GM12878 (cell line): ENCODE measurements at regions not wholly inside any gene's neighbourhood (a gene's known extent, or its start where the extent isn't known, plus 50 kb on each side); places are given as distances from the start of the nearest gene placed in this dataset.

Experiments
- CHD1 ChIP-seq: IDR thresholded peaks from 2 replicates; pipeline ENCODE4 v1.6.1; 2012; ENCODE audit warnings: low read depth, low read length, improper control_type of control experiment
- EGR1 ChIP-seq, 2 experiments: IDR thresholded peaks; 1 replicate in 1 of 2; 2 replicates in 1 of 2; pipeline ENCODE4 v1.6.1; 2011 to 2012; ENCODE audit warnings: low read depth in 2 of 2, low read length in 2 of 2, borderline replicate concordance in 1 of 2, mild to moderate bottlenecking in 1 of 2, moderate library complexity in 1 of 2
- FOXK2 ChIP-seq: fragments of 450-650 bp; IDR thresholded peaks from 2 replicates; pipeline ENCODE4 v1.6.1; 2017; ENCODE audit warnings: mild to moderate bottlenecking, moderate library complexity
- FOXM1 ChIP-seq: IDR thresholded peaks from 2 replicates; pipeline ENCODE4 v1.6.1; 2012; ENCODE audit warnings: low read depth, mild to moderate bottlenecking, inconsistent platforms, low read length, moderate library complexity
- HDAC2 ChIP-seq: fragments of 200-600 bp; sonication (generic); IDR thresholded peaks from 2 replicates; pipeline ENCODE4 v1.6.1; 2017
- IKZF1 ChIP-seq: fragments of 450-650 bp; conservative IDR thresholded peaks from 2 replicates; pipeline ENCODE4 v1.6.1; 2017; ENCODE audit warnings: antibody characterized with exemption, mild to moderate bottlenecking
- IKZF2 ChIP-seq, 2 experiments: fragments of 450-650 bp; IDR thresholded peaks; 2 replicates each; pipeline ENCODE4 v1.6.1; 2017; ENCODE audit warnings: mild to moderate bottlenecking in 2 of 2, moderate library complexity in 2 of 2
- NFXL1 ChIP-seq: fragments of 450-650 bp; IDR thresholded peaks from 2 replicates; pipeline ENCODE4 v1.6.1; 2017; ENCODE audit warnings: antibody characterized with exemption, mild to moderate bottlenecking, borderline replicate concordance
- POLR2AphosphoS5 ChIP-seq: IDR thresholded peaks from 2 replicates; pipeline ENCODE4 v1.6.1; 2011; ENCODE audit warnings: mild to moderate bottlenecking, low read length, inconsistent platforms
- SPI1 ChIP-seq: IDR thresholded peaks from 2 replicates; pipeline ENCODE4 v1.6.1; 2011; ENCODE audit warnings: low read depth, mild to moderate bottlenecking, low read length, moderate library complexity, borderline replicate concordance; ENCODE audit not compliant: insufficient read depth
- SRF ChIP-seq, 2 experiments: IDR thresholded peaks; 2 replicates each; pipeline ENCODE4 v1.6.1; 2011; ENCODE audit warnings: low read depth in 2 of 2, low read length in 2 of 2, mild to moderate bottlenecking in 1 of 2, moderate library complexity in 1 of 2
- STAT1 ChIP-seq: fragments of 450-650 bp; conservative IDR thresholded peaks from 2 replicates; pipeline ENCODE4 v1.6.1; 2014; ENCODE audit warnings: antibody characterized with exemption, mild to moderate bottlenecking
- TCF7 ChIP-seq: IDR thresholded peaks from 2 replicates; pipeline ENCODE4 v1.6.1; 2014; ENCODE audit warnings: antibody characterized with exemption, borderline replicate concordance
- ZNF207 ChIP-seq: fragments of 450-650 bp; IDR thresholded peaks from 2 replicates; pipeline ENCODE4 v1.6.1; 2014; ENCODE audit warnings: antibody characterized with exemption, mild to moderate bottlenecking, borderline replicate concordance
- TF ChIP-seq, protein P1 (sequence below): IDR thresholded peaks from 2 replicates; pipeline ENCODE4 v1.6.1; 2011; ENCODE audit warnings: low read depth, low read length, improper control_type of control experiment, borderline replicate concordance
- TF ChIP-seq, protein P2 (sequence below): fragments of 450-650 bp; IDR thresholded peaks from 2 replicates; pipeline ENCODE4 v1.6.1; 2016; ENCODE audit warnings: mild to moderate bottlenecking, moderate library complexity, borderline replicate concordance
- TF ChIP-seq, protein P3 (sequence below): IDR thresholded peaks from 2 replicates; pipeline ENCODE4 v1.6.1; 2011; ENCODE audit warnings: low read depth, mild to moderate bottlenecking, low read length, moderate library complexity, borderline replicate concordance; ENCODE audit errors: extremely low read depth
- TF ChIP-seq, protein P4 (sequence below): IDR thresholded peaks from 2 replicates; pipeline ENCODE4 v1.6.1; 2012; ENCODE audit warnings: low read length, inconsistent platforms
- TF ChIP-seq, protein P5 (sequence below): fragments of 450-650 bp; IDR thresholded peaks from 2 replicates; pipeline ENCODE4 v1.6.1; 2017; ENCODE audit warnings: antibody characterized with exemption, mild to moderate bottlenecking, moderate library complexity
- TF ChIP-seq, protein P6 (sequence below): IDR thresholded peaks from 2 replicates; pipeline ENCODE4 v1.6.1; 2012; ENCODE audit warnings: low read depth, low read length, improper control_type of control experiment

DNA sequence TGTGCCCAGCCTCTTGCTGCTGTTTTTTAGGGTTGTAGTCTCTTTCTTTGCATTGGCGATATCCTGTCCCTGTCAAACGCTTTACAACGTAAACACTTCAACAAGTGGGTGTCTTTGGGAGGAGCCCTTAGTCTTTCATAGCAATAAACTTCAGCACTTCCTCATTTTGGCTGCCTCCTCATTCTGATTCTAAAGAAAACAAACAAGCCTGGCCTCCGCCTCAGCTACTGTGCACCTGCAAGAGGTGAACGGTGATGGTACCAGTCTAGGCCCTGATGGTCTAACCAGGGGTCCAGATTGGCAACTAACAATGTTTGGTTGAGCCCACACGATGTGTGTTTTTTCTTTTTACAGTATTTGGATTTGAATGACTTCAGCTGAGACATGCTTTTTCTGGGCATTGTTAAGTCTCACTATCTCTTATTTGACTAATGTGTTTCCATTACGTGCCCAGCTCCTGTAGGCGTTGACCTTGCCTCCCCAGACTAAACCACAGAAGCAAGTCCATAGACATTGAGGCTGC, 53.2 kb upstream of the CUL3 start (continued):
- TF ChIP-seq, protein P1, sequence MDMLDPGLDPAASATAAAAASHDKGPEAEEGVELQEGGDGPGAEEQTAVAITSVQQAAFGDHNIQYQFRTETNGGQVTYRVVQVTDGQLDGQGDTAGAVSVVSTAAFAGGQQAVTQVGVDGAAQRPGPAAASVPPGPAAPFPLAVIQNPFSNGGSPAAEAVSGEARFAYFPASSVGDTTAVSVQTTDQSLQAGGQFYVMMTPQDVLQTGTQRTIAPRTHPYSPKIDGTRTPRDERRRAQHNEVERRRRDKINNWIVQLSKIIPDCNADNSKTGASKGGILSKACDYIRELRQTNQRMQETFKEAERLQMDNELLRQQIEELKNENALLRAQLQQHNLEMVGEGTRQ = no peak
- TF ChIP-seq EGR1 (IDR thresholded peaks at IDR 0.05; ENCODE audit: borderline replicate concordance in 1 of 2, low read depth in 2 of 2, low read length in 2 of 2) = no peak
- TF ChIP-seq IKZF2 (IDR thresholded peaks at IDR 0.05) = peak in 1 of 2 experiments; percentile 30; a peak in 2 of 4 replicates
- TF ChIP-seq POLR2AphosphoS5 = no peak
- TF ChIP-seq FOXK2 = peak; percentile 42; the same call in 1 of the 2 replicates
- 0 out of 2 replicates have a peak, but pooled peaks have one; percentile 34 for TF ChIP-seq FOXM1
- TF ChIP-seq, protein P2, sequence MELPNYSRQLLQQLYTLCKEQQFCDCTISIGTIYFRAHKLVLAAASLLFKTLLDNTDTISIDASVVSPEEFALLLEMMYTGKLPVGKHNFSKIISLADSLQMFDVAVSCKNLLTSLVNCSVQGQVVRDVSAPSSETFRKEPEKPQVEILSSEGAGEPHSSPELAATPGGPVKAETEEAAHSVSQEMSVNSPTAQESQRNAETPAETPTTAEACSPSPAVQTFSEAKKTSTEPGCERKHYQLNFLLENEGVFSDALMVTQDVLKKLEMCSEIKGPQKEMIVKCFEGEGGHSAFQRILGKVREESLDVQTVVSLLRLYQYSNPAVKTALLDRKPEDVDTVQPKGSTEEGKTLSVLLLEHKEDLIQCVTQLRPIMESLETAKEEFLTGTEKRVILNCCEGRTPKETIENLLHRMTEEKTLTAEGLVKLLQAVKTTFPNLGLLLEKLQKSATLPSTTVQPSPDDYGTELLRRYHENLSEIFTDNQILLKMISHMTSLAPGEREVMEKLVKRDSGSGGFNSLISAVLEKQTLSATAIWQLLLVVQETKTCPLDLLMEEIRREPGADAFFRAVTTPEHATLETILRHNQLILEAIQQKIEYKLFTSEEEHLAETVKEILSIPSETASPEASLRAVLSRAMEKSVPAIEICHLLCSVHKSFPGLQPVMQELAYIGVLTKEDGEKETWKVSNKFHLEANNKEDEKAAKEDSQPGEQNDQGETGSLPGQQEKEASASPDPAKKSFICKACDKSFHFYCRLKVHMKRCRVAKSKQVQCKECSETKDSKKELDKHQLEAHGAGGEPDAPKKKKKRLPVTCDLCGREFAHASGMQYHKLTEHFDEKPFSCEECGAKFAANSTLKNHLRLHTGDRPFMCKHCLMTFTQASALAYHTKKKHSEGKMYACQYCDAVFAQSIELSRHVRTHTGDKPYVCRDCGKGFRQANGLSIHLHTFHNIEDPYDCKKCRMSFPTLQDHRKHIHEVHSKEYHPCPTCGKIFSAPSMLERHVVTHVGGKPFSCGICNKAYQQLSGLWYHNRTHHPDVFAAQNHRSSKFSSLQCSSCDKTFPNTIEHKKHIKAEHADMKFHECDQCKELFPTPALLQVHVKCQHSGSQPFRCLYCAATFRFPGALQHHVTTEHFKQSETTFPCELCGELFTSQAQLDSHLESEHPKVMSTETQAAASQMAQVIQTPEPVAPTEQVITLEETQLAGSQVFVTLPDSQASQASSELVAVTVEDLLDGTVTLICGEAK = no peak
- TF ChIP-seq SPI1 = peak; percentile 100
- no peak for TF ChIP-seq NFXL1
- TF ChIP-seq, protein P3, sequence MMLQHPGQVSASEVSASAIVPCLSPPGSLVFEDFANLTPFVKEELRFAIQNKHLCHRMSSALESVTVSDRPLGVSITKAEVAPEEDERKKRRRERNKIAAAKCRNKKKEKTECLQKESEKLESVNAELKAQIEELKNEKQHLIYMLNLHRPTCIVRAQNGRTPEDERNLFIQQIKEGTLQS = no peak
- no peak for TF ChIP-seq HDAC2
- TF ChIP-seq IKZF1 = peak; percentile 33; the same call in 1 of the 2 replicates
- TF ChIP-seq, protein P4, sequence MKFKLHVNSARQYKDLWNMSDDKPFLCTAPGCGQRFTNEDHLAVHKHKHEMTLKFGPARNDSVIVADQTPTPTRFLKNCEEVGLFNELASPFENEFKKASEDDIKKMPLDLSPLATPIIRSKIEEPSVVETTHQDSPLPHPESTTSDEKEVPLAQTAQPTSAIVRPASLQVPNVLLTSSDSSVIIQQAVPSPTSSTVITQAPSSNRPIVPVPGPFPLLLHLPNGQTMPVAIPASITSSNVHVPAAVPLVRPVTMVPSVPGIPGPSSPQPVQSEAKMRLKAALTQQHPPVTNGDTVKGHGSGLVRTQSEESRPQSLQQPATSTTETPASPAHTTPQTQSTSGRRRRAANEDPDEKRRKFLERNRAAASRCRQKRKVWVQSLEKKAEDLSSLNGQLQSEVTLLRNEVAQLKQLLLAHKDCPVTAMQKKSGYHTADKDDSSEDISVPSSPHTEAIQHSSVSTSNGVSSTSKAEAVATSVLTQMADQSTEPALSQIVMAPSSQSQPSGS = no peak
- TF ChIP-seq, protein P5, sequence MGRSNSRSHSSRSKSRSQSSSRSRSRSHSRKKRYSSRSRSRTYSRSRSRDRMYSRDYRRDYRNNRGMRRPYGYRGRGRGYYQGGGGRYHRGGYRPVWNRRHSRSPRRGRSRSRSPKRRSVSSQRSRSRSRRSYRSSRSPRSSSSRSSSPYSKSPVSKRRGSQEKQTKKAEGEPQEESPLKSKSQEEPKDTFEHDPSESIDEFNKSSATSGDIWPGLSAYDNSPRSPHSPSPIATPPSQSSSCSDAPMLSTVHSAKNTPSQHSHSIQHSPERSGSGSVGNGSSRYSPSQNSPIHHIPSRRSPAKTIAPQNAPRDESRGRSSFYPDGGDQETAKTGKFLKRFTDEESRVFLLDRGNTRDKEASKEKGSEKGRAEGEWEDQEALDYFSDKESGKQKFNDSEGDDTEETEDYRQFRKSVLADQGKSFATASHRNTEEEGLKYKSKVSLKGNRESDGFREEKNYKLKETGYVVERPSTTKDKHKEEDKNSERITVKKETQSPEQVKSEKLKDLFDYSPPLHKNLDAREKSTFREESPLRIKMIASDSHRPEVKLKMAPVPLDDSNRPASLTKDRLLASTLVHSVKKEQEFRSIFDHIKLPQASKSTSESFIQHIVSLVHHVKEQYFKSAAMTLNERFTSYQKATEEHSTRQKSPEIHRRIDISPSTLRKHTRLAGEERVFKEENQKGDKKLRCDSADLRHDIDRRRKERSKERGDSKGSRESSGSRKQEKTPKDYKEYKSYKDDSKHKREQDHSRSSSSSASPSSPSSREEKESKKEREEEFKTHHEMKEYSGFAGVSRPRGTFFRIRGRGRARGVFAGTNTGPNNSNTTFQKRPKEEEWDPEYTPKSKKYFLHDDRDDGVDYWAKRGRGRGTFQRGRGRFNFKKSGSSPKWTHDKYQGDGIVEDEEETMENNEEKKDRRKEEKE = no peak
- TF ChIP-seq SRF (IDR thresholded peaks at IDR 0.05; ENCODE audit: low read depth in 2 of 2, low read length in 2 of 2) = no peak
- no peak for TF ChIP-seq TCF7
- TF ChIP-seq STAT1 = no peak
- no peak for TF ChIP-seq CHD1
- no peak for TF ChIP-seq ZNF207
- TF ChIP-seq, protein P6, sequence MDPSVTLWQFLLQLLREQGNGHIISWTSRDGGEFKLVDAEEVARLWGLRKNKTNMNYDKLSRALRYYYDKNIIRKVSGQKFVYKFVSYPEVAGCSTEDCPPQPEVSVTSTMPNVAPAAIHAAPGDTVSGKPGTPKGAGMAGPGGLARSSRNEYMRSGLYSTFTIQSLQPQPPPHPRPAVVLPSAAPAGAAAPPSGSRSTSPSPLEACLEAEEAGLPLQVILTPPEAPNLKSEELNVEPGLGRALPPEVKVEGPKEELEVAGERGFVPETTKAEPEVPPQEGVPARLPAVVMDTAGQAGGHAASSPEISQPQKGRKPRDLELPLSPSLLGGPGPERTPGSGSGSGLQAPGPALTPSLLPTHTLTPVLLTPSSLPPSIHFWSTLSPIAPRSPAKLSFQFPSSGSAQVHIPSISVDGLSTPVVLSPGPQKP = no peak
